Amniotic stem cell (primary cell): ENCODE measurements at regions not wholly inside any gene's neighbourhood (a gene's known extent, or its start where the extent isn't known, plus 50 kb on each side); places are given as distances from the start of the nearest gene placed in this dataset.

ENCODE experiments used
- DNase-seq: peaks from one replicate; lab custom pipeline; 2025; lab: John Stamatoyannopoulos, UW

- no peak for DNase-seq
These were observed 368.1 kb upstream of the TMTC1 start for GRCh38 chr12:30151831-30152230.

GRCh38 chr12:30146561-30146960, 362.8 kb upstream of the TMTC1 start:
- DNase-seq = no peak

- DNase-seq = no peak
These were observed 361.9 kb upstream of the TMTC1 start for GRCh38 chr12:30145684-30146032.

GRCh38 chr12:30144777-30145683, 361.3 kb upstream of the TMTC1 start:
- no peak for DNase-seq

GRCh38 chr12:30142301-30142700, 358.6 kb upstream of the TMTC1 start:
- DNase-seq = no peak

- DNase-seq = no peak
These were observed 354.7 kb upstream of the TMTC1 start for GRCh38 chr12:30138483-30138882.

- DNase-seq = no peak
These were observed 353.0 kb upstream of the TMTC1 start for GRCh38 chr12:30136696-30137095.

- DNase-seq = no peak
These were observed 352.0 kb upstream of the TMTC1 start for GRCh38 chr12:30135776-30136175.

GRCh38 chr12:30134229-30134628, 350.5 kb upstream of the TMTC1 start:
- no peak for DNase-seq

- no peak for DNase-seq
These were observed 343.2 kb upstream of the TMTC1 start for GRCh38 chr12:30126944-30127343.

GRCh38 chr12:30120522-30120921, 336.8 kb upstream of the TMTC1 start:
- DNase-seq = no peak

GRCh38 chr12:30117483-30117882, 333.7 kb upstream of the TMTC1 start:
- no peak for DNase-seq

GRCh38 chr12:30111719-30112118, 328.0 kb upstream of the TMTC1 start:
- DNase-seq = no peak

GRCh38 chr12:30110958-30111586, 327.3 kb upstream of the TMTC1 start:
- DNase-seq = peak; percentile 21

GRCh38 chr12:30110498-30110897, 326.8 kb upstream of the TMTC1 start:
- DNase-seq = no peak

GRCh38 chr12:30108666-30109065, 324.9 kb upstream of the TMTC1 start:
- DNase-seq = no peak

GRCh38 chr12:30106204-30106965, 322.6 kb upstream of the TMTC1 start:
- DNase-seq = no peak

- no peak for DNase-seq
These were observed 321.8 kb upstream of the TMTC1 start for GRCh38 chr12:30105505-30105904.

GRCh38 chr12:30104971-30105370, 321.2 kb upstream of the TMTC1 start:
- no peak for DNase-seq

- DNase-seq = no peak
These were observed 317.0 kb upstream of the TMTC1 start for GRCh38 chr12:30100741-30101140.

GRCh38 chr12:30098677-30099076, 314.9 kb upstream of the TMTC1 start:
- no peak for DNase-seq

GRCh38 chr12:30095511-30095910, 311.8 kb upstream of the TMTC1 start:
- no peak for DNase-seq
